H9 (cell line): ENCODE measurements at regions not wholly inside any gene's neighbourhood (a gene's known extent, or its start where the extent isn't known, plus 50 kb on each side); places are given as distances from the start of the nearest gene placed in this dataset.

Experiments
- DNase-seq: peaks from one replicate; pipeline ENCODE4 v3.0.0-alpha.2; 2017
- H2AFZ ChIP-seq: one replicate; pipeline ENCODE4 v1.6.1; 2013; ENCODE audit warnings: mild to moderate bottlenecking, low read length, control low read depth, moderate library complexity
- H2AK5ac ChIP-seq: 2 replicates; pipeline ENCODE4 v1.6.1; 2013; ENCODE audit warnings: low read length, control low read depth, mixed read lengths; ENCODE audit not compliant: insufficient read length
- H2BK120ac ChIP-seq: one replicate; pipeline ENCODE4 v1.6.1; 2013; ENCODE audit warnings: low read depth, mild to moderate bottlenecking, low read length, control low read depth, inconsistent platforms; ENCODE audit not compliant: poor library complexity, severe bottlenecking
- H2BK12ac ChIP-seq: 2 replicates; pipeline ENCODE4 v1.6.1; 2013; ENCODE audit warnings: low read length, control low read depth, mixed read lengths, low read depth; ENCODE audit not compliant: insufficient read length
- H2BK15ac ChIP-seq: 2 replicates; pipeline ENCODE4 v1.6.1; 2013; ENCODE audit warnings: low read depth, low read length, control low read depth
- H2BK20ac ChIP-seq: one replicate; pipeline ENCODE4 v1.6.1; 2013; ENCODE audit warnings: low read depth, mild to moderate bottlenecking, low read length, control low read depth, inconsistent platforms; ENCODE audit not compliant: poor library complexity, severe bottlenecking
- H2BK5ac ChIP-seq: 2 replicates; pipeline ENCODE4 v1.6.1; 2013; ENCODE audit warnings: low read length, control low read depth, mixed read lengths; ENCODE audit not compliant: insufficient read length
- H3K14ac ChIP-seq: 2 replicates; pipeline ENCODE4 v1.6.1; 2013; ENCODE audit warnings: low read length, control low read depth; ENCODE audit not compliant: insufficient read depth
- H3K18ac ChIP-seq: 2 replicates; pipeline ENCODE4 v1.6.1; 2013; ENCODE audit warnings: low read depth, mild to moderate bottlenecking, mixed read lengths, low read length, control low read depth; ENCODE audit not compliant: insufficient read length
- H3K23ac ChIP-seq: 2 replicates; pipeline ENCODE4 v1.6.1; 2013; ENCODE audit warnings: low read length, control low read depth, mixed read lengths, low read depth; ENCODE audit not compliant: insufficient read length
- H3K23me2 ChIP-seq: 2 replicates; pipeline ENCODE4 v1.6.1; 2013; ENCODE audit warnings: low read depth, mild to moderate bottlenecking, mixed read lengths, low read length, control low read depth; ENCODE audit not compliant: insufficient read length, poor library complexity, severe bottlenecking
- H3K27ac ChIP-seq: 2 replicates; pipeline ENCODE4 v1.5.1; 2013; ENCODE audit warnings: low read length, control low read depth, mixed read lengths, low read depth; ENCODE audit not compliant: insufficient read length
- H3K27me3 ChIP-seq: 2 replicates; pipeline ENCODE4 v1.6.1; 2013; ENCODE audit warnings: low read length, control low read depth, inconsistent platforms; ENCODE audit not compliant: insufficient read depth
- H3K4ac ChIP-seq: 2 replicates; pipeline ENCODE4 v1.6.1; 2013; ENCODE audit warnings: low read depth, mild to moderate bottlenecking, control low read depth, inconsistent platforms, low read length, moderate library complexity
- H3K4me1 ChIP-seq: 2 replicates; pipeline ENCODE4 v1.6.1; 2013; ENCODE audit warnings: low read length, control low read depth, inconsistent platforms; ENCODE audit not compliant: insufficient read depth
- H3K4me2 ChIP-seq: 2 replicates; pipeline ENCODE4 v1.6.1; 2013; ENCODE audit warnings: low read length, control low read depth, mixed read lengths; ENCODE audit not compliant: insufficient read length, insufficient read depth
- H3K56ac ChIP-seq: 2 replicates; pipeline ENCODE4 v1.6.1; 2013; ENCODE audit warnings: low read depth, mild to moderate bottlenecking, mixed read lengths, low read length, control low read depth; ENCODE audit not compliant: insufficient read length
- H3K79me1 ChIP-seq: 2 replicates; pipeline ENCODE4 v1.6.1; 2013; ENCODE audit warnings: low read depth, mild to moderate bottlenecking, moderate library complexity, low read length, control low read depth, inconsistent platforms; ENCODE audit not compliant: insufficient read depth, poor library complexity, severe bottlenecking
- H3K79me2 ChIP-seq: 2 replicates; pipeline ENCODE4 v1.6.1; 2013; ENCODE audit warnings: low read length, control low read depth, inconsistent platforms; ENCODE audit not compliant: insufficient read depth
- H3K9ac ChIP-seq: 2 replicates; pipeline ENCODE4 v1.6.1; 2013; ENCODE audit warnings: low read length, control low read depth, mixed read lengths; ENCODE audit not compliant: insufficient read length; ENCODE audit errors: extremely low read depth
- H3K9me3 ChIP-seq: one replicate; pipeline ENCODE4 v1.6.1; 2013; ENCODE audit warnings: low read depth, low read length, inconsistent platforms; ENCODE audit not compliant: control insufficient read depth
- H3T11ph ChIP-seq: one replicate; pipeline ENCODE4 v1.6.1; 2013; ENCODE audit warnings: mild to moderate bottlenecking, low read length, control low read depth, inconsistent platforms
- H4K20me1 ChIP-seq: one replicate; pipeline ENCODE4 v1.6.1; 2013; ENCODE audit not compliant: control insufficient read depth, insufficient read length, insufficient read depth
- H4K5ac ChIP-seq: 2 replicates; pipeline ENCODE4 v1.6.1; 2013; ENCODE audit warnings: low read depth, mild to moderate bottlenecking, mixed read lengths, low read length, control low read depth; ENCODE audit not compliant: insufficient read length
- H4K8ac ChIP-seq: replicated peaks from 2 replicates; pipeline ENCODE4 v1.6.1; 2013; ENCODE audit warnings: low read length, control low read depth, mixed read lengths, low read depth; ENCODE audit not compliant: insufficient read length
- H4K91ac ChIP-seq: 2 replicates; pipeline ENCODE4 v1.6.1; 2013; ENCODE audit warnings: low read depth, mild to moderate bottlenecking, moderate library complexity, mixed read lengths, low read length, control low read depth; ENCODE audit not compliant: insufficient read length
- H3K27ac Mint-ChIP-seq, 3 experiments: 2 replicates in 2 of 3; 3 replicates in 1 of 3; pipeline ENCODE4 v1.8.0; 2020 to 2021; ENCODE audit warnings: mixed read lengths in 3 of 3, mild to moderate bottlenecking in 1 of 3, moderate library complexity in 1 of 3
- H3K27me3 Mint-ChIP-seq: 2 replicates; pipeline ENCODE4 v1.8.0; 2021; ENCODE audit warnings: low read depth, mild to moderate bottlenecking, moderate library complexity, mixed read lengths
- H3K36me3 Mint-ChIP-seq, 3 experiments: 2 replicates in 2 of 3; 3 replicates in 1 of 3; pipeline ENCODE4 v1.8.0; 2020 to 2021; ENCODE audit warnings: low read depth in 3 of 3, mixed read lengths in 3 of 3; ENCODE audit not compliant: insufficient read depth in 1 of 3
- H3K4me1 Mint-ChIP-seq, 2 experiments: 2 replicates each; pipeline ENCODE4 v1.8.0; 2020; ENCODE audit warnings: mixed read lengths in 2 of 2
- H3K4me3 Mint-ChIP-seq, 2 experiments: 2 replicates in 1 of 2; 3 replicates in 1 of 2; pipeline ENCODE4 v1.8.0; 2020 to 2021; ENCODE audit warnings: mild to moderate bottlenecking in 2 of 2, mixed read lengths in 2 of 2, moderate library complexity in 1 of 2
- H3K9me3 Mint-ChIP-seq, 2 experiments: 2 replicates in 1 of 2; 3 replicates in 1 of 2; pipeline ENCODE4 v1.8.0; 2020; ENCODE audit warnings: mild to moderate bottlenecking in 2 of 2, mixed read lengths in 2 of 2, moderate library complexity in 1 of 2
- CTCF ChIP-seq: fragments of 200-600 bp; sonication (generic); conservative IDR thresholded peaks from 3 replicates; pipeline ENCODE4 v1.8.0; 2021; ENCODE audit warnings: antibody characterized with exemption, mild to moderate bottlenecking
- WGBS: extraction: QIAGEN DNeasy Blood & Tissue Kit; methylation state at CpG from one replicate; pipeline ENCODE4 v1.1.7; 2013; ENCODE audit warnings: missing lambda C conversion rate, low lambda C conversion rate, mixed read lengths; ENCODE audit not compliant: insufficient read length; ENCODE audit errors: extremely low coverage; 5-methylcytosine and 5-hydroxymethylcytosine counted together

- Histone ChIP-seq H3K79me1 (no peaks in the 10 kb centered on the region), H3K9me3 (no peaks in the 10 kb centered on the region), H2BK120ac (no peak overlapping the region), H4K5ac (no peak overlapping the region), H3T11ph (no peak overlapping the region), H3K56ac (no peak overlapping the region), H3K23me2 (no peaks in the 10 kb centered on the region), H4K91ac (no peak overlapping the region), H3K27ac (no peak overlapping the region), H3K14ac (no peak overlapping the region), H3K4me2 (no peak overlapping the region), H2BK12ac (no peak overlapping the region), H3K4me1 (no peaks in the 10 kb centered on the region), H3K23ac (no peak overlapping the region), H4K8ac (no peak overlapping the region), H3K18ac (no peak overlapping the region), H2BK20ac (no peak overlapping the region), H2BK15ac (no peak overlapping the region), H2AFZ (no peak overlapping the region), H2AK5ac (no peak overlapping the region), H4K20me1 (no peaks in the 10 kb centered on the region), H3K9ac (no peak overlapping the region), H2BK5ac (no peak overlapping the region), H3K79me2 (no peaks in the 10 kb centered on the region), H3K4ac (no peak overlapping the region), H3K27me3 (no peaks in the 10 kb centered on the region)
- Mint-ChIP-seq H3K27me3 (peaks cover 3% of the 10 kb centered on the region; the same call in 1 of the 2 replicates), H3K4me1 (peaks cover 5 to 8% of the 10 kb centered on the region in 2 experiments), H3K36me3 (no peaks in the 10 kb centered on the region; a peak in 1 of 7 replicates), H3K4me3 (no peak overlapping the region), H3K9me3 (peaks cover 2 to 3% of the 10 kb centered on the region in 2 experiments; a peak in 2 of 5 replicates), H3K27ac (no peak overlapping the region)
- WGBS: no CpG with 5 or more reads among the region's 4 CpGs
- TF ChIP-seq CTCF: no peak
- DNase-seq: no peak
Measured at GRCh38 chr17:13871261-13871660, 198.0 kb upstream of the COX10 start.
